RPMI7951 (cell line): ENCODE measurements at regions not wholly inside any gene's neighbourhood (a gene's known extent, or its start where the extent isn't known, plus 50 kb on each side); places are given as distances from the start of the nearest gene placed in this dataset.

Experiments used
- DNase-seq: peaks from one replicate; pipeline ENCODE4 v3.0.0-alpha.2; 2012; ENCODE audit warnings: low read depth

DNA sequence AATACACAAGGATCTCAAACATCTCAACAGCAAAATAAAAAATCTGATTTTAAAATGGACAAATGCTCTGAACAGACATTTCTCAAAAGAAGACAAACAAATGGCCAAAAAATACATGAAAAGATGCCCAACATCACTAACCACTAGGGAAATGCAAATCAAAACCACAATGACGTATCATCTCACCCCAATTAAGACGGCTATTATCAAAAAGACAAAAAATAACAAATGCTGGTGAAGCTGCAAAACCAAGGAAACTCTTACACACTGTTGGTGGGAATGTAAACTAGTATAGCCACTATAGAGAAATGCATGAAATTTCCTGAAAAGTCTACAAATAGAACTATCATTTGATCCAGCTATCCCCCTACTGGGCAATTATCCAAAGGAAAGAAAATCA lies 145.0 kb downstream of the BTG1 start:
- no peak for DNase-seq

DNA sequence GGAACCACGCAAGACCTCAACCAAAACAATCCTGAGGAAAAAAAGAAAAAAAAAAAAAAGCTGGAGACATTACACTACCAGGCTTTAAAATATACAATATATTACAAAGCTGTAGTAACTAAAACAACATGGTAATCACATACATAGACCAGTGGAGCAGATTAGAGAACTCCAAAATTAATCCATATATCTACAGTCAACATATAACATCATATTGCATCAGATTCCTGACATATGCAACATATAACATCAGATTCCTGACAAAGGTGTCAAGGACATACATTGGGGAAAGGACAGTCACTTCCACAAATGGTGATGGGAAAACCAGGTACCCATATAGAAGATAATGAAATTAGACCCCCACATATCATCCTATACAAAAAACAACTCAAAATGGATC lies 145.8 kb downstream of the BTG1 start:
- no peak for DNase-seq

DNA sequence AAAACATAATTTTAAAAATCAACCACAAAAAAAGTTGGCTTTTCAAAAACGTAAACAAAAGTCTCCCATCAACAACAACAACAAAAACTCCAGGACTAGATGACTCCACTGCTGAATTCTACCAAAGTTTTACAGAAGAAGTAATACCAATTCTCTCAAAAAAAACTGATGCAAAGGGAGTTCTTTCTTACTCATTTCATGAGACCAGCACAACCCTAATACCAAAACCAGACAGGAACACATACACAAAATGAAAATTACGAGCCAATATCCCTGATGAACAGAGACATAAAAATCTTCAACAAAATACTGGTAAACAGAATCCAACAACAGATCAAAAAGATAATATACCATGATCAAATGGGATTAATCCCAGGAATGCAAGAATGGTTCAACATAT lies 147.3 kb downstream of the BTG1 start:
- DNase-seq, result no peak

DNA sequence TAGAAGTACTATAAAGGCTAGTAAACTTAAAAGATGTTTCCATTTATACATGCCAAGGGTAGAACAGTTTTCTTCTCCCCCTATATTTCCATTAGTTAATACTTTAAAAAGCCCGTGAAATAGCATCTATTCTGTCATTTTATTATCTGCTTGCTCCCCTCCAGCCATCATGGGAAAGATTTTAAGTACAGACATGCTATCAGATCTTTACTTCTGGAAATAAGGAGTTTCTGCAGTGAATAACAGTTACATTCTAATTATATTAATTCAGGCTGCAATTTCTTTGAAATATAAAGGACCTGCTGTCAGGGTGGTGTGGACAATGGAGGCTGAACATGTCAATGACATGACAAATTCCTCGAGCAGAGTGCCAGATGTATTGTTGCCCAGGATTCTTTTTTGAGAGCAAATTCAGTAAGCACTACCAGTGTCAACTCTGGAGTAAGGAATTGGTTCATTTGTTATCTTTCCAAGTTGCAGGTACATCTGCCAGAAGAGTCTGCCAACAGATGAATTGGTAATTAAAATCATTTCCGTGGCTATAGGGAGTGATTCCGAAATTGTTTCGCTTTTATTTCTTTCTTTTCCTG lies 151.3 kb downstream of the BTG1 start:
- no peak for DNase-seq

DNA sequence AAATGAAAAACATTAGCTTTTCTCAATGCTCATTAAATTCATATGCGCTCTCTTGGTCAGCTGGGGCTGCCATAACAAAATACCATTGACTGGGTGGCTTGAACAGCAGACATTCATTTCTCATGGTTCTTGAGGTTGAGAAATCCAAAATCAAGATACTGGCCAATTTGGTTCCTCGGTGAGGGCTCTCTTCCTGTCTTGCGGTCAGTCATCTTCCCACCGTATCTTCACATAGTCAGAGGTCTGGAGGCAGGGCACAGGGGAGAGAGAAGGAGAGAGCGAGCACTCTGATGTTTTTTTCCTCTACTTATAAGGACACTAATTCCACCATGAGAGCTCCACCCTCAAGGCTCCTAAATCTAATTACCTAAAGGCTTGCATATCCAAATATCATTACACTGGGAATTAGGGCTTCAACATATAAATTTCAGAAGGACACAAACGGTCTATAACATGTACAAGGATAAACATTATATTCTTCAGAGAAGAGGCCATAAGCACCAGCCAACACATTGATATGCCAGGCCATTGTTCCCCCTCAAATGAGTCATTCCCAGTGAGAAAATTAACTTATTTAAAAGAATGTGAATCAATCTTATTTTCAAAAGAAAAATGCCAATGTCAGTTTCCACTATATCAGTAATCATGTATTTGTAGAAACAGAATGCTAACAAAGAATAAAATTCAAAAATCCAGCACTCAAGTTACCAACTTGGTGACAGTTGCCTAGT lies 152.2 kb downstream of the BTG1 start:
- DNase-seq, result no peak

DNA sequence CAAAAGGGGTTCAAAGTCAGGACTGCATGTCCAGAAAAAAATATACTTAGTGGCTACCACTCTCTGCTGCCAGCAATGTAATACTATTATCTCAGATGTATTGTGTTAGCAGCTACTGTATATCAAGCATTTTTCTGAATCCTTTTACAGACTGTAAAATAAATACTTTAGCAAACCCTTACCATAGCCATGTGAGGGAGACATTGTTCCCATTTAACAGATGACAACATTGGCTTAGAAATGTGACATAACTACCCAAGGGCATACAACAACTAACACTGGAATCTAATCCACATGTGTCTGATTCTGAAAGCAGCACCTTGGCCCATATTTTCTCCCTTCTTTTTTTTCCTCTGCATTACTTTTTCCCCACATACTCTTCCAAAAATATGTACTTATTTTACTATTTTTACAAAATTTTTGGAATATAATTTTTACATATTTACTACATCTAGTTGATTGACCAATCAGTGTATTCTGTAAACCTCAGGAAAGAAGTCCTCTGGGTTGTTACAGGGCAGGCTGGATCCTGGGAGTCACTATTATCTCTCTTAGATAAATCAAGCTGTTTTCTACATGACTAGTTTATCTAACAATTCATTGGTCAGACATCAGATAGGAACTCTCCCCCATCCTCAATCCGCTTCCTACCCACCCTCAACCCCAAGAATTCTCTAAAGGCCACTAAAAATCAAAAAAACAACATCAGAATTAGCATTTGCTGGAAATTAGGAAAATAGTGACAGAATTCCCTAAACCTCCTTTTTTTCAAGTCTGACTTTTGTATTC lies 154.1 kb downstream of the BTG1 start:
- no peak for DNase-seq

DNA sequence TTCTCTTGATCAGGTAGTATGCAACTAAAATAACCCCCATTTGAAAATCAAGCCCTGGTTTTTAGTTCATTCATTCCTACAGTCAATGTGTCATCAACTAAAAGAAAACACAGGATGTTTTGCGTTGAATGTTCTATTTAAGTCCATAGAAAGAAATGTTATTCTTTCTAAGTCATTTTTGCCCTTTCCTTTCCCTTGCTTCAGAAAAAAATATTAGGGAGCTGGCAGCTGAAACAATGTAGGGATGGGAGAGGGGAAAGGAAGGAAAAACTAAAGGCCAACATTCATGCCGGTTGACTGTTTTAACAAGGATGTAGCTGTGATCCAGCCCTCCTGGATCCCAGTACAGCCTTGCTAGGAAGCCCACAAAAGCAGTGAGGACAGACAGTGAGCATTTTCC lies 155.1 kb downstream of the BTG1 start:
- DNase-seq, result no peak

DNA sequence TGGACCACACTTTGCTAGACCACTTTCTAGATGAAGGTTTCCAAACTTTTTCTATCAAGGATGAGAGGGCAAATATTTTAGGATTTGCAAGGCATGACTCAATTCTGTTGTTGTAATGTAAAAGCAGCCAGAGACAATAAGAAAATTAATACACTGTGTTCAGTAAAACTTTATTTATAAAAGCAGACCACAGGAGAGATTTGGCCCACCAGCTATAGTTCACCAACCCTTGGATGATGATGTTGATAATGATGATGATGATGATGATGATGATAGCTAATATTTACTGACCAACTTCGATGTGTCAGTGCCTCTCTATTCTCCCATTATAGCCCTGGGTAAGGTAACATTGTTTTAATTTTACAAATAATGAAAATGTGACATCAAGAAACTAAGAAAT lies 156.5 kb downstream of the BTG1 start:
- DNase-seq, result no peak

DNA sequence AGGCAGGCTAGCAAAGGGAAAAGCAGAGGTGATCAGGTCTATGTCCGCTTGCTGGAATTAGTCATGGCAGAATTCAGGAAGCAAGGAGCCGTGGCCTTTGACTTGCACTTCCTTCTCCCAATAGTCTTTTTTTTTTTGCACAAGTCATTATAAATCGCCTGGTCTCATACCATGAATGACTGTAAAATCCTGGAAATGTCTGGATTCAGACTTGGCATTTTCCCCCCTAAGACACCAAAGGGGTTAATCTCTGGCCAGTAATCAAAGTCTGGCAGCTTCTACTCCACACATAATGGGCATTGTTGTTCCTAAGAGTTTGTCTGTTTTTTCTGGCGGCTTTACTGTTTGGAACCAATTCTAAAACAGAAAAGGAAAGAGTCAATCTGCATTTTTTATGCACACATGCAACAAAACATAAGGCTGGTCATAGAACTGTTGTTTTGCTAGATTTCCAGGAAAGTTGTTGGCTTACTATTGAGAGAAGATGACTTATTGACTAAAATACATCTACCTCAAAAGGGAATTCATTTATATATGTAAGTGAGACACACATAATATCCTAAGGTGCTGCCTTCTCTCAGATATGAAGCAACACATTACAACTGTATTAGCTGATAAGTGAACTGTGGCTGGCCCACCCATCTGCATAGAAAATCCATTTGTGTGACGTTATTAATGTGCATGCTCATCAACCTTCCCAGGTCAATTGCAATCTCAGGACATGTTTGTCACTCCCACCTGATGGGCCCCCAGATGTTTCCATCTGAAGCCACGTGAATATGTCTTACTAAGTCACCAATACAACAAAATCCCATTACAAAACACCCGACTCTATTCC lies 157.3 kb downstream of the BTG1 start:
- DNase-seq, result no peak

DNA sequence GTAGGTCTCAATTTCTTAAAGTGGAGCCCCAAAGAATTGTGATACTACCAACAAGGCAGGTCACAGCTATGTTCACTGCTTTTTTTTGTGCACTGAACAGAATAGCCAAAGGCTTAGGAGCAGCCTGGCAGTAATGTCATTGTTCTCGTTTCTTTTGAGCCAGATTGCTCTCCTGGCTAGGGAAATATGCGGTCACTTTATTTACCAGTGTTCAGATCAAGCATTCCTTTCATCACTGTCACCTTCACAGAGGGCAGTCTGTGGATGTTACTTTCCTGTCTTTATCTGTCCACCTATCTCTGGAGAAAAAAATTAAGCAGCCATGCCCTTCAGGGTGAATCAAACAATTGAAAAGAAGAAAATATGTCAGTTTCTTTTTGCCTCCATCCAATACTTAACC lies 159.6 kb downstream of the BTG1 start:
- DNase-seq, result peak; percentile 58

DNA sequence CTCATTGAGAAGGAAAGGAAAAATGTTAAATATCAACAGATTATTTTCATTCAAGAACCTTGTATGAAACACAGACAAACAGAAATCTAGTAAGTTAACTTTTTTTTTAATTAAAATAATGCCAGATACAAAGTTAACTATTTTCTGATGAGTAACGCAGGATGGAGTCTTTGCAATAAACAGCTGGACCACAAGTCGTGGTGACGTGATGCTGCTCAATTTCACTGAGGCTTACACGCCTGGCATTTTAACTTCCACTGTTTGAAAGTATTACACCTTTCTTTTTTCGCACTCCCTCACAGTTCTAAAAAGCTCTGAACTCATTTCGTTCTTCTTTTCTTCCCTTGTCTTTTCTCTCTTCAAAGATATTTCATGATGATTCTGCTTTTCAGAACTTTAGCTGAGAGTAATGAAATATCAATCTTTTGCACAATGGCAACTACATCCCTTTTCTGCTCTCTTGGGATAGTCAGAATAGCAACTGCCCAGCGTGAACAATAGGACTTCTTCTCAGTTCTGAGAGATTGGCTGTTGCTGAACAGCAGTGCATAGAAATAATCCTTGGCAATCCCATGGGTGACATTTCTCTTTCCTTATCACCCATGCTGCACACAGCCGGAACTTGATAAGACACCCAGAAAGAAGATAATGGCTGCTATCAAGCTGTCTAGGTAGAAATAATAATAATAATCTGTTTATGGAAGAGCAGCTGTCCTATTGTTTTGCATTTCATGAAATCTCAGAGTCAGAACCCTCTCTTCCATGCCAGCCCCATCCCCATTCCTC lies 160.5 kb downstream of the BTG1 start:
- DNase-seq, result no peak

DNA sequence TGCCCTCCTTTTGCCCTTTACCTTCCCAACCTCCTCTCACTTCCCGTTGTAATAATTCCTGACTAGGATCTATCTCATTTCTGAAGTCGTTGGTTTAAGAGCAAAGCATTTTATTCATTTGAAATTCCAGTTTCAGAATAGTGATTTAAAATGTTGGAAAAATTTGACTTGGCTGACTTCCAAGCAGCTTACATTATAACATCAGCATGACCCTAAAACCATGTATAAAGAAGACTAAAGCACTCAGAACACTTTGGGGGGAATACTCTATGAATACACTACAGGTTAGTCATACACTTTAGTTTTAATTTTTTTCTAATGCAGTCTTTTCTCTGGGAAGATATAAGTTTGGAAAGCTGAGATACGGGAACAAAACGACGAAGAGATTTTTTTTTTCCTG lies 161.1 kb downstream of the BTG1 start:
- no peak for DNase-seq

DNA sequence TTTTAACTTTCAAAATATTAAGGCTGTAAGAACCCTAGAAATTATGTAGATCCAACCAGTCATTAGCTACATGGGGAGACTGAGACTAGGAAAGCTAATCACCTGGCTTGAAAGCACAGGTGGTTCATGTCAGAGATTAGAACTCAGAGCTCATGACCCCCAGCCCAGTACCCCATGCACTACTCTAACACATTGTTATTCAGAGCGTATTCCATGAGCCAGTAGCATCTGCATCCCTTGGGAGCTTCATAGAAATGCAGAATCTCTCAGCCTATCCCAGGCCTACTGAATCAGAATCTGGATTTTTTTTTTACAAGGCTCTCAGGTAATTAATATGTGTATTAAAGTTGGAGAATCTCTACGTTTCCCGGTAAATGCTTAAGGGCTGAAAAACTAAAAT lies 161.7 kb downstream of the BTG1 start:
- no peak for DNase-seq

DNA sequence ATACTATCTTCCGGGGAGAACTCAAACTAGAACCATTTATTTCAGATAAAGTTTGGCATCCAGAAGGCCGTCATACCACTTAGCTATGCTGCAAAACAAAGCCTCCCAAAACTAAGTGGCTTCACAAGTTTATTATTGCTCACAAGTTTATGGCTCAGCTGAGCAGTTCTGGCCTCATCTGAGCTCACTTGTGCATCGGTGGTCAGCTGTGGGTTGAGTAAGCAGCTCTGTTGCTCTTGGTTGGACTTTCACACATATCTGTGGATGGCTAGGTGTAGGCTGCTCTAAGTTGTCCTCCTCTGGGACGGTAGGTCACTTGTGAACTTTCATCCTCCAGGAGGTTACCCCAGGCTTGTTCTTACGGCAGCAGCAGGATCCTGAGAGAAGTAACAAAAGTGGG lies 162.7 kb downstream of the BTG1 start:
- no peak for DNase-seq

DNA sequence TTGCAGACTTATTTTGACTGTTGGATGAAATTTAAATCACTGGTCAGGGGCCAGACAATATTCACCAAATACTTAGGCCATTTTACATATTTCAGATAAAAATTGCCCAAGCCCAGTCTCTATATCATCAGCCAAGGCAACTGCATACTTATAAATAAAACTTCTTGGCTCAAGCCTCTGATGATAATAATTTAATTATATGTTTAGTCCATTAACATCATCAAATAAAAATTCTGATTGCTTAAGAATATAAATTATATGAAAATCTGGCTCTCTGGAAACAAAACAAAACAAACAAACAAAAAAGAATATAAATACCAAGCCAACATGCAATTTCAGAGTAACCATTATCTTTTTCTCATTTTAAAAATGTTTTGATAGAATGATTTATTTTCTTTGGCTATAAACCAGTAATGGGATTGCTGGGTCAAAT lies 165.2 kb downstream of the BTG1 start:
- no peak for DNase-seq

DNA sequence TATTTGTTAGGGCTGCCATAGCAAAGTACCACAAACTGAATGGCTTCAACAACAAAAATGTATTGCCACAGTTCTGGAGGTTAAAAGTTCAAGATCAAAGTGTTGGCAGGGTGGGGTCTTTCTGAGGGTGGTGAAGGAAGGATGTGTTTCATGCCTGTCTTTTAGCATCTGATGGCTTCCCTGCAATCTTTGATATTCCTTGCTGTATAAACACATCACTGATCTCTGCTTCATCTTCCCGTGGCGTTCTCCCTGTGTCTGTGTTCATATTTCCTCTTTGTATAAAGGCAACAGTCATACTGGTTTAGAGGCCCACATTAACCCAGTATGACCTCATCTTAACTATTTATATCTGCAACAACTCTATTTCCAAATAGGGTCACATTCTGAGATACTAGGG lies 167.5 kb downstream of the BTG1 start:
- DNase-seq, result no peak

DNA sequence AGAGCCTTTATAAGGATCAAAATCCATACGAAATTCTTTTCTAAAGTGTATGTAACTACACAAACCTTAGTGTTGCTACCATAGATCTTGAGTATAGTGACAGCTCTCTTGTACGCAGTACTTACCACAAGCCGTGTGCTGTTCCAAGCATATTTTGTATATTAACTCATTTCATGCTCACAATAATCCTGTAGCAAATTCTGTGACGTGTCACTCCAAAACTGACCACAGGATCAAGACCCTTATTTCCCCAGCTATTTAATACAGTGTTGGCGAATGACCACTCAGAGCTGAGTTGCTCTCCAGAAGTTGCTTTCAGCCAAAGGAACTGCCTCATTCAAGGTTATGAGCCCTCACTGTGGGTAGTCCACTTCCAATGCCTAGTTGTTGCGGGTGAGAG lies 169.8 kb downstream of the BTG1 start:
- no peak for DNase-seq

DNA sequence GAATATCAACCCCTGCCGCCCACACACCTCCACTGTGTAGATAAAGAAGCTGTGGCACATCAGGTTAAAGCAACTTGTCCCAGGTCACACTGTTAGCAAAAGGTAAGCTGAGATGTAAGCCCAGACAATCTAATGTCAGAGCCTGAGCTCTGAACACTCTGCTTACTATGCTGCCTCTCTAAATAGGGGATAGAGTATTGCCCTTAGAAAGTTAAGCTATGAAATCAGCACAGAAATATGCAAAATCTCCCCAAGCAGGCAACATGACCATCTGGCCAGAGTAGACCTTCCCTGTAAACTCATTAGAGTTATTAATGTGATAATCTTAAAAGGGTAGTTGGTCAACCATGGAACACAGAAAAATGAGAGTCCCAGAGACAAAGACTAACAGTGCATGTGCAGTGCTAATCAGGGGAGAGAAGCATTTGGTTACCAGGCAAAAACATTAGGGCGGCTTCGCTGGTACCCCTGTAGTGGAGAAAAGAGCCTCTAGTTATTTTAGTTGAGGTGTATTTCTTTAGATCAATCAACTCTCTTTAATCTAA lies 171.0 kb downstream of the BTG1 start:
- DNase-seq, result no peak

DNA sequence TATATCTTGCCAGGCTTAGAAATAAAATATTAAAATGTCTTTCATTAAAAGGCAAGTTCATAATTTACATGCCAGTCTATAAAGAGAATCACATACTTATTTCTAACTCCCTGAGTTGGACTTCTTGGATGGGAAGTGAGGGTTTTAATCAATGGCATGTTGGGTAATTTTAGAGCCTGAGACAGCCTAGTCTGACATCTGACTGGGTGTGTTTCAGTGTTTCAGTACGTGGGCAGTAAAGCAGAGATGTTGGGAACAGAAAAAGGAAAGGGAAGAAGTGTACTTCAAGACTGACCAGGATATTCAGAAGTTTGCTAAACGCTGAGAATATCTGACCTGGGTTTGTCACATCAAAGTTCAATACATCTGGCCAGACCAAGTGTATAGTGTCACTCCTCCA lies 171.8 kb downstream of the BTG1 start:
- DNase-seq, result no peak

DNA sequence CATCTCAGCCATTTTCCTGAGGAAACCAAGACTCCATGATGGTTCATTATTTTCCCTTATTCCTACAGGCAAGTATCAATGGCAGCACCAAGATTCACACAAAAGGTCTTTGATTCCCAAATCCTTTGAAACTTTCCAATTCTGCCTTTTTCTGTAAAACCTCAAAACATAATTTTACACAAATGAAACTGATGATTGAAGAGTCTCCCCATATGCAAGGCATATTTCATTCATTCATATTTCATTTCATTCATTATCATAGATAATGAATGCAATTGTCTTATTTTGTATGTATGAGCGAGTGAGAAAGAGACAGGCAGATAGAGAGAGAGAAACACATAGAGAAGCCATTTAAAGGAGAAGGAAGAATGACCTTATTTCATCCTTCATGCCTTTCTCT lies 172.8 kb downstream of the BTG1 start:
- no peak for DNase-seq

DNA sequence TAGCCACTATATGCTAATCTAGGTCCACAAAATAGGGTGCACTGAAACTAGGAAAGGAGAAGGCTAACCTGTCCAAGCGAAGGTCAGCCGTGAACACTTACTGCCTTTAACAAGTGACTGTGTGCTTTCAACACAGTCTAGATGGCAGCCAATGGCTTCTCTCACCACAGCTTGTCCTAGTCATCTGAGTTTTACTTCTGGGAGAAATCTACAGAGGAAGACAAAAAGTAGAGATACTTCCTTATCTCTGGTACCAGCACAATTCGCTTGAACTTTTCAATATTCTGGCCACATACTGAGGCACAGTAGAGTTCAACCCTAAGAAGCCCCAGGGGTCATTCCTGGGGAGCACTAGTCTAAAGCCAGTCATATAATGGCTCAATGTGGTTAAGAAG lies 176.9 kb downstream of the BTG1 start:
- no peak for DNase-seq
